HCT116 (cell line): ENCODE measurements at regions not wholly inside any gene's neighbourhood (a gene's known extent, or its start where the extent isn't known, plus 50 kb on each side); places are given as distances from the start of the nearest gene placed in this dataset.

Experiments used
- ATAC-seq: fragments of 200-7000 bp; cut with Tn5 transposase; 2 replicates; pipeline ENCODE4 v1.9.1; 2020; ENCODE audit warnings: mild to moderate bottlenecking, moderate library complexity
- BruUV-seq: library from RNA; stranded (reverse); fragments of 400-500 nt; replicated peaks from 2 replicates; lab custom pipeline; 2021; lab: Mats Ljungman, UMichigan
- CTCF ChIA-PET: fragments of 300-600 bp; sonication (Branson Sonifier 250); formaldehyde crosslinking; loops from one replicate; lab custom pipeline; 2021; ENCODE audit warnings: antibody characterized with exemption; lab: Charles Lee
- POLR2A ChIA-PET: fragments of 300-600, 350-600 bp; sonication (Branson Sonifier 250); formaldehyde crosslinking; loops from one replicate; lab custom pipeline; 2021; ENCODE audit warnings: antibody characterized with exemption; lab: Charles Lee
- RAD21 ChIA-PET, 2 experiments: fragments of 300-600 bp; sonication (Branson Sonifier 250); formaldehyde crosslinking; loops; one replicate each; lab custom pipeline; 2023; ENCODE audit warnings: low total read pairs in 2 of 2; ENCODE audit not compliant: uncharacterized antibody in 2 of 2, unreplicated experiment in 2 of 2, low non-redundant PET in 1 of 2; lab: Charles Lee
- DNase-seq: peaks from one replicate; pipeline ENCODE4 v3.0.0-alpha.2; 2010; ENCODE audit warnings: low read depth, low spot score
- H2AFZ ChIP-seq: fragments of 200-600 bp; shearing (Covaris generic), sonication (generic); 2 replicates; pipeline ENCODE4 v1.6.1; 2017; ENCODE audit warnings: low read depth, mixed run types, mixed read lengths, antibody characterized with exemption, low read length; ENCODE audit not compliant: poor library complexity, severe bottlenecking
- H3K27ac ChIP-seq: 2 replicates; pipeline ENCODE4 v1.5.1; 2012; ENCODE audit warnings: low read depth, low read length
- H3K27me3 ChIP-seq: fragments of 200-600 bp; sonication (generic); 2 replicates; pipeline ENCODE4 v1.6.1; 2016; ENCODE audit warnings: mixed run types, low read length, mixed read lengths; ENCODE audit not compliant: insufficient read depth
- H3K36me3 ChIP-seq, 2 experiments: fragments of 200-500 bp in 1 of 2; fragments of 200-600 bp in 1 of 2; sonication (Bioruptor generic) in 1 of 2; sonication (generic) in 1 of 2; 2 replicates each; pipeline versions ENCODE4 v1.5.1 to v1.6.1; 2014 to 2016; ENCODE audit warnings: low read length in 2 of 2, inconsistent platforms in 1 of 2, mixed read lengths in 1 of 2, mixed run types in 1 of 2; ENCODE audit not compliant: insufficient read depth in 2 of 2, control insufficient read depth in 1 of 2
- H3K4me1 ChIP-seq, 2 experiments: fragments of 200-600 bp in 1 of 2; sonication (generic) in 1 of 2; 2 replicates each; pipeline versions ENCODE4 v1.5.1 to v1.6.1; 2012 to 2017; ENCODE audit warnings: low read length in 2 of 2, inconsistent platforms in 1 of 2, mild to moderate bottlenecking in 1 of 2, mixed read lengths in 1 of 2, mixed run types in 1 of 2, moderate library complexity in 1 of 2; ENCODE audit not compliant: insufficient read depth in 2 of 2, control insufficient read depth in 1 of 2
- H3K4me2 ChIP-seq: fragments of 200-600 bp; sonication (generic); 2 replicates; pipeline ENCODE4 v1.6.1; 2017; ENCODE audit warnings: mixed run types, low read length, mixed read lengths
- H3K4me3 ChIP-seq, 2 experiments: fragments of 200-600 bp in 1 of 2; sonication (generic) in 1 of 2; replicated peaks in 1 of 2; 2 replicates each; pipeline ENCODE4 v1.5.1; 2011 to 2016; ENCODE audit warnings: low read length in 2 of 2, control low read depth in 1 of 2, low read depth in 1 of 2, mild to moderate bottlenecking in 1 of 2, mixed read lengths in 1 of 2, mixed run types in 1 of 2
- H3K79me2 ChIP-seq: fragments of 200-600 bp; sonication (generic); 2 replicates; pipeline ENCODE4 v1.6.1; 2017; ENCODE audit warnings: mild to moderate bottlenecking, mixed run types, low read length, moderate library complexity, mixed read lengths; ENCODE audit not compliant: insufficient read depth
- H3K9ac ChIP-seq: fragments of 200-600 bp; sonication (generic); 2 replicates; pipeline ENCODE4 v1.6.1; 2016; ENCODE audit warnings: low read length, mixed read lengths
- H3K9me2 ChIP-seq: fragments of 200-600 bp; sonication (generic), shearing (Covaris generic); 2 replicates; pipeline ENCODE4 v1.6.1; 2017; ENCODE audit warnings: mixed run types, mild to moderate bottlenecking, moderate library complexity; ENCODE audit not compliant: insufficient read depth
- H3K9me3 ChIP-seq, 2 experiments: fragments of 200-500 bp in 1 of 2; fragments of 200-600 bp in 1 of 2; sonication (Bioruptor generic) in 1 of 2; sonication (generic) in 1 of 2; 2 replicates each; pipeline ENCODE4 v1.6.1; 2014 to 2017; ENCODE audit warnings: low read length in 2 of 2, mixed read lengths in 2 of 2, inconsistent platforms in 1 of 2, low read depth in 1 of 2, mild to moderate bottlenecking in 1 of 2, mixed run types in 1 of 2, moderate library complexity in 1 of 2; ENCODE audit not compliant: control insufficient read depth in 1 of 2, insufficient read depth in 1 of 2
- H4K20me1 ChIP-seq: fragments of 200-600 bp; sonication (generic), shearing (Covaris generic); 2 replicates; pipeline ENCODE4 v1.6.1; 2017; ENCODE audit warnings: mixed run types, mild to moderate bottlenecking, moderate library complexity; ENCODE audit not compliant: insufficient read depth
- ATF3 ChIP-seq: IDR thresholded peaks from 2 replicates; pipeline ENCODE4 v1.6.1; 2012
- CTCF ChIP-seq, 3 experiments: fragments of 200-600 bp in 1 of 3; sonication (generic) in 1 of 3; IDR thresholded peaks in 2 of 3; conservative IDR thresholded peaks in 1 of 3; 2 replicates each; pipeline ENCODE4 v1.5.1; 2012 to 2017; ENCODE audit warnings: low read depth in 2 of 3, low read length in 2 of 3, antibody characterized with exemption in 1 of 3, borderline replicate concordance in 1 of 3, control low read depth in 1 of 3, mild to moderate bottlenecking in 1 of 3, mixed read lengths in 1 of 3, mixed run types in 1 of 3, moderate library complexity in 1 of 3; ENCODE audit not compliant: insufficient read depth in 1 of 3
- ELF1 ChIP-seq: IDR thresholded peaks from 2 replicates; pipeline ENCODE4 v1.6.1; 2012; ENCODE audit warnings: low read depth, borderline replicate concordance
- POLR2AphosphoS5 ChIP-seq: IDR thresholded peaks from 2 replicates; pipeline ENCODE4 v1.6.1; 2011; ENCODE audit warnings: mild to moderate bottlenecking, low read depth, low read length, moderate library complexity
- RAD21 ChIP-seq: IDR thresholded peaks from 2 replicates; pipeline ENCODE4 v1.6.1; 2012; ENCODE audit warnings: low read depth, mild to moderate bottlenecking
- intact Hi-C: fragments of 100-400 bp; cut with micrococcal nuclease; formaldehyde crosslinking; loops from 2 replicates; pipeline ENCODE4 v1.10.0; 2022

DNA sequence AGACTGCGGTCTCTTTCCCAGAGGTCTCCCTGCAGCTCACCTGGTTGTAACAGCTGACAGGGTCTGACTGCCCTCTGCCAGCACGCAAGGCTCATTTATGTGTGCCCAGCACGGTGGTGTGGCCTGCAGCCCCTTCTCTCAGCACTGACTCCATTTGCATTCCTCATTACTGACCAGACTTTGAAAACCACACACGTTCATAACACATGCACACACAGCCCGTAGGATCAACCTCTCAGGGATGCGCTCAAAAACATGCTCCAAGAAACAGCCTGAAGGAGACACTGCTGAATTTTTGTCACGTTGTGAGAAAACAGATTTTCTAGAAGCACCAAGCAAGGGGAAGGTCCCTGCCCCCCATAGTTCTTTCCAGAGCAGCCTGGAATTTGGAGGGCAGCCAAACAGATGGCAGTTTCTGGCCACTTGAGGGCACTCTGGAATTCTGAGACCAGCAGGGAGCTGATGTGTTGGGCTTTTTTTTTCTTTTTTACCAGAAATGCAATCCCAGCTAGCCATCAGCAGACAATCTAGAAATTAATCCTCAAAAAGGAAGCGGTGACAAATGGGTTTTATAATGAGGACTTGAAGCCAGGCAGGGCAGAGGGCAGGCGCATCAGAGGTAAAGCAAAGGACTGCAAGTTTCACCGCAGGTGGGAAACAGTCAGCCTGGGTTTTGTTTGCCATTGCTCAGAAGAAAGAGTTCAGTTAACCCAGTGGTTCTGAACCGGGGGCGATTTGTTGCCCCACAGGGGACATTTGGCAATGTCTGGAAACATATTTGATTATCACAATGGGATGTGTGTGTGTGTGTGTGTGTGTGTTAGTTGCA, 170.5 kb upstream of the PROK2 start:
- Histone ChIP-seq H3K4me1 (peaks cover 0 to 3% of the 10 kb centered on the region in 2 experiments; a peak in 1 of 4 replicates), H3K9me3 (no peaks in the 10 kb centered on the region), H2AFZ (no peak overlapping the region), H3K36me3 (no peaks in the 10 kb centered on the region), H3K9ac (no peak overlapping the region), H3K27ac (no peak overlapping the region), H3K27me3 (peaks cover 17% of the 10 kb centered on the region; the same call in 1 of the 2 replicates), H3K4me3 (no peak overlapping the region), H3K79me2 (no peaks in the 10 kb centered on the region), H3K4me2 (no peak overlapping the region), H3K9me2 (no peaks in the 10 kb centered on the region), H4K20me1 (no peaks in the 10 kb centered on the region)
- ChIA-PET CTCF (interaction anchor here (0.6 to 2.2 kb wide), 12 partner anchors 8 to 867 kb away, joined by 3 to 9 read pairs (median 4); no protein-coding TSS in a partner anchor), RAD21 (no interaction called here), POLR2A (no interaction called here)
- peak; percentile 45 for DNase-seq
- ATAC-seq: peak; percentile 86
- intact Hi-C loops: loop anchor here (1.0 kb wide), 2 partner anchors 310 to 863 kb away; no protein-coding TSS in a partner anchor
- no TSS peak for BruUV-seq
- TF ChIP-seq CTCF (IDR thresholded peaks at IDR 0.05 in 2 of 3, conservative IDR thresholded peaks at IDR 0.05 in 1 of 3; ENCODE audit: borderline replicate concordance in 1 of 3, insufficient read depth in 1 of 3, low read depth in 2 of 3, low read length in 2 of 3) (peak; percentile 68 to 78 (median 72); a peak in 5 of 6 replicates), ELF1 (no peak), ATF3 (no peak), POLR2AphosphoS5 (peak; percentile 56), RAD21 (peak; percentile 89)
